Activated naive CD4-positive, alpha-beta T cell (primary cell): ENCODE measurements at regions not wholly inside any gene's neighbourhood (a gene's known extent, or its start where the extent isn't known, plus 50 kb on each side); places are given as distances from the start of the nearest gene placed in this dataset.
"Not testable (repeated sequence)": the region's sequence is repeated elsewhere in the genome, so short reads cannot be mapped to it uniquely, and the experiment has no call there.

Source experiments
- DNase-seq, 4 experiments: peaks; one replicate each; lab custom pipeline; 2025; lab: John Stamatoyannopoulos, UW

GRCh38 chr4:81375745-81376144, 96.0 kb downstream of the RASGEF1B start:
- no peak for DNase-seq

- no peak for DNase-seq
Observed at GRCh38 chr4:81369886-81370285, 101.8 kb downstream of the RASGEF1B start.

GRCh38 chr4:81366779-81367178, 104.9 kb downstream of the RASGEF1B start:
- no peak for DNase-seq

- no peak for DNase-seq
Observed at GRCh38 chr4:81360737-81361136, 111.0 kb downstream of the RASGEF1B start.

- no peak for DNase-seq
Observed at GRCh38 chr4:81359207-81359606, 112.5 kb downstream of the RASGEF1B start.

GRCh38 chr4:81358154-81358553, 113.6 kb downstream of the RASGEF1B start:
- no peak for DNase-seq

GRCh38 chr4:81356621-81357020, 115.1 kb downstream of the RASGEF1B start:
- DNase-seq: no peak

GRCh38 chr4:81355136-81355535, 116.6 kb downstream of the RASGEF1B start:
- DNase-seq: no peak

GRCh38 chr4:81353861-81354260, 117.8 kb downstream of the RASGEF1B start:
- no peak for DNase-seq

- no peak for DNase-seq
Observed at GRCh38 chr4:81352446-81352835, 119.3 kb downstream of the RASGEF1B start.

GRCh38 chr4:81351654-81352445, 119.9 kb downstream of the RASGEF1B start:
- peak; percentile 9 to 51 (median 29) for DNase-seq

GRCh38 chr4:81350040-81350439, 121.7 kb downstream of the RASGEF1B start:
- no peak for DNase-seq

- no peak for DNase-seq
Observed at GRCh38 chr4:81348778-81349094, 123.0 kb downstream of the RASGEF1B start.

- DNase-seq: no peak
Observed at GRCh38 chr4:81348086-81348777, 123.5 kb downstream of the RASGEF1B start.

GRCh38 chr4:81346719-81347118, 125.0 kb downstream of the RASGEF1B start:
- DNase-seq: no peak

GRCh38 chr4:81343536-81343935, 128.2 kb downstream of the RASGEF1B start:
- no peak for DNase-seq

- DNase-seq: no peak
Observed at GRCh38 chr4:81343046-81343445, 128.0 kb upstream of the PRKG2 start.

GRCh38 chr4:81337211-81337610, 122.2 kb upstream of the PRKG2 start:
- DNase-seq: no peak

GRCh38 chr4:81335122-81335912, 120.3 kb upstream of the PRKG2 start:
- DNase-seq: no peak

GRCh38 chr4:81330018-81330417, 115.0 kb upstream of the PRKG2 start:
- DNase-seq: no peak

- DNase-seq: no peak
Observed at GRCh38 chr4:81326581-81326980, 111.6 kb upstream of the PRKG2 start.

- not testable (repeated sequence) for DNase-seq
Observed at GRCh38 chr4:81324594-81324993, 109.6 kb upstream of the PRKG2 start.

GRCh38 chr4:81319657-81320056, 104.6 kb upstream of the PRKG2 start:
- no peak for DNase-seq
